Pancreas (tissue), 10 donors: ENCODE measurements at regions not wholly inside any gene's neighbourhood (a gene's known extent, or its start where the extent isn't known, plus 50 kb on each side); places are given as distances from the start of the nearest gene placed in this dataset.
A peak's percentile ranks its signal among the peaks of the same experiment; 100 is the strongest.

Experiments
- ATAC-seq, 4 donors: fragments of 200-7000 bp; cut with Tn5 transposase; one replicate each; pipeline versions ENCODE4 v1.8.0 to v1.9.1; 2020; ENCODE audit warnings: mild to moderate bottlenecking in 4 of 4, moderate library complexity in 4 of 4
- DNase-seq, 6 donors: peaks; one replicate each; pipeline ENCODE4 v3.0.0-alpha.2; 2020
- FAIRE-seq: peaks from 2 replicates; lab custom pipeline; 2012; peaks lifted over from hg19 to GRCh38; lab: Jason Lieb, UNC
- H3K27ac ChIP-seq, 4 donors: fragments of 200-600 bp; sonication (generic); 1 replicate in 3 of 4; 2 replicates in 1 of 4; pipeline versions ENCODE4 v1.5.0 to v1.8.0; 2020
- H3K27me3 ChIP-seq, 4 donors: fragments of 200-600 bp; one replicate each; pipeline ENCODE4 v1.8.0; 2021
- H3K36me3 ChIP-seq, 3 donors: fragments of 200-600 bp; sonication (generic) in 1 of 3; one replicate each; pipeline versions ENCODE4 v1.5.0 to v1.8.0; 2020 to 2021
- H3K4me1 ChIP-seq, 3 donors: fragments of 200-600 bp; one replicate each; pipeline ENCODE4 v1.8.0; 2021
- H3K4me3 ChIP-seq, 4 donors: fragments of 200-600 bp; sonication (generic) in 2 of 4; one replicate each; pipeline versions ENCODE4 v1.5.0 to v1.8.0; 2020 to 2021
- H3K9me3 ChIP-seq, 4 donors: fragments of 200-600 bp; one replicate each; pipeline ENCODE4 v1.8.0; 2021
- CTCF ChIP-seq, 4 donors: fragments of 200-600 bp; sonication (generic) in 3 of 4; IDR thresholded peaks; one replicate each; pipeline versions ENCODE4 v1.5.0 to v1.8.0; 2021; ENCODE audit warnings: antibody characterized with exemption in 4 of 4
- WGBS, 2 donors: extraction: QIAGEN DNeasy Blood & Tissue Kit; methylation state at CpG; one replicate each; pipeline ENCODE4 v1.1.7; 2013; 5-methylcytosine and 5-hydroxymethylcytosine counted together
- intact Hi-C, 3 donors: fragments of 100-400 bp; cut with DNase I; formaldehyde crosslinking; loops; one replicate each; pipeline versions ENCODE4 v1.11.1 to v1.14.2; 2022
- donor health status: healthy with polysubstance abuse.
- donor health status: DM: no; HTN: no; CAD: no; lungs with moderate emphysema.
- donor health status: DM: no; HTN: no; CAD: no.
- donor health status: control.
- donor health status: control.
- donor health status: Bipolar disorder and iron deficiency.
- donor health status: DM: yes; HTN: yes; CAD: no.
- donor health status: DM: no; HTN: no; CAD: no.
- donor health status: DM: no; HTN: no; CAD: no.
- donor health status: DM: yes; HTN: yes; CAD: no.

- TF ChIP-seq CTCF (IDR thresholded peaks at IDR 0.05) = no peak
- FAIRE-seq = no peak
These were observed 154.5 kb downstream of the PHLDA1 start for GRCh38 chr12:75876832-75877762.

GRCh38 chr12:75874441-75874840 lies 157.1 kb downstream of the PHLDA1 start:
- no peak for TF ChIP-seq CTCF (IDR thresholded peaks at IDR 0.05)
- Histone ChIP-seq H3K36me3 (no peaks in the 10 kb centered on the region), H3K9me3 (no peaks in the 10 kb centered on the region), H3K27me3 (no peaks in the 10 kb centered on the region), H3K4me1 (peaks cover 0 to 9% (median 5%) of the 10 kb centered on the region in 3 donors), H3K27ac (no peak overlapping the region), H3K4me3 (no peak overlapping the region)
- FAIRE-seq = no peak
- WGBS, 2 donors = 84% methylated on average over 2 of the region's 2 CpGs
- no peak for DNase-seq
- no peak for ATAC-seq
- intact Hi-C loops = no loop called here

More at GRCh38 chr12:75876832-75877762, 154.5 kb downstream of the PHLDA1 start:
- 31 to 33% methylated on average over 4 of the region's 4 CpGs for WGBS, 2 donors
- Histone ChIP-seq H3K27ac (peak overlapping the region in 3 of 4 donors; percentile 14 to 54 (median 19)), H3K4me1 (peaks cover 0 to 9% (median 5%) of the 10 kb centered on the region in 3 donors), H3K9me3 (no peaks in the 10 kb centered on the region), H3K27me3 (no peaks in the 10 kb centered on the region), H3K4me3 (peak overlapping the region in 2 of 4 donors; percentile 0 to 19), H3K36me3 (no peaks in the 10 kb centered on the region)
- DNase-seq (no peak), ATAC-seq (peak; percentile 55 to 59 (median 56))
- intact Hi-C loops = no loop called here

DNA sequence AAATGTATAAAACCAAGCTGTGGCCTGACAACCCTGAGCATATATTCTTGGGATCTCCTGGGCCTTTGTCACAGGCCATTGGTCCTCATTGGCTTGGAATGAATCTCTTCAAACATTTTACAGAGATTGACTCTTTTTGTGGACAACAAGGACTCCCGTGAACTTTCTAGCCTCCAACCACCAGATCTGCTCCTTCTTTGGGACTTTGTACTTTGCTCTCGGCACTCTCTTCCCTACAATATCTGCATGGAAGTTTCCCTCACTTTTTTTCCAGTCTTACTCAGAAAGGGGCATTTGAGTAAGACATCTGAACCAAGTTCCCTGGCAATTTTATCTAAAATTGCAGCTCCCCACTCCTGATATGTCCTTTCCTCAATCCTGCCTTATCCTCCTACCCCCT lies 158.8 kb downstream of the PHLDA1 start:
- no peak overlapping the region for H3K27ac ChIP-seq
- H3K4me3 ChIP-seq = no peak overlapping the region
- DNase-seq (no peak), ATAC-seq (no peak), FAIRE-seq (no peak)
- peaks cover 0 to 9% (median 5%) of the 10 kb centered on the region in 3 donors for H3K4me1 ChIP-seq
- 53 to 65% methylated on average over 2 of the region's 2 CpGs for whole genome bisulfite sequencing, 2 donors
- H3K9me3 ChIP-seq = no peaks in the 10 kb centered on the region
- intact Hi-C loops = no loop called here
- no peak for TF ChIP-seq CTCF (IDR thresholded peaks at IDR 0.05)
- no peaks in the 10 kb centered on the region for H3K27me3 ChIP-seq
- no peaks in the 10 kb centered on the region for H3K36me3 ChIP-seq

- H3K4me3 ChIP-seq = no peak overlapping the region
- FAIRE-seq = no peak
- WGBS, 2 donors = 80 to 90% methylated on average over 2 of the region's 2 CpGs
These were observed 160.7 kb downstream of the PHLDA1 start for GRCh38 chr12:75870878-75871277.

More at GRCh38 chr12:75870878-75871277, 160.7 kb downstream of the PHLDA1 start:
- Histone ChIP-seq H3K27me3 (no peaks in the 10 kb centered on the region), H3K9me3 (no peaks in the 10 kb centered on the region), H3K27ac (no peak overlapping the region), H3K4me1 (no peaks in the 10 kb centered on the region), H3K36me3 (no peaks in the 10 kb centered on the region)
- no peak for DNase-seq
- ATAC-seq = no peak
- intact Hi-C loops = no loop called here
- no peak for TF ChIP-seq CTCF (IDR thresholded peaks at IDR 0.05)
